ENCODE measurements at regions not wholly inside any gene's neighbourhood (a gene's known extent, or its start where the extent isn't known, plus 50 kb on each side); places are given as distances from the start of the nearest gene placed in this dataset.
"Not testable (repeated sequence)": the region's sequence is repeated elsewhere in the genome, so short reads cannot be mapped to it uniquely, and the experiment has no call there.

- H3K27me3 ChIP-seq (ENCODE audit: control insufficient read depth, insufficient read depth, low read length): no peaks in the 10 kb centered on the region
- no peak overlapping the region for H3K27ac ChIP-seq (ENCODE audit: low read depth, low read length)
- H3K4me1 ChIP-seq (ENCODE audit: control insufficient read depth, insufficient read depth, low read length): peaks cover 6% of the 10 kb centered on the region
- no peaks in the 10 kb centered on the region for H3K36me3 ChIP-seq (ENCODE audit: control insufficient read depth, insufficient read depth, low read length)
- H3K9ac ChIP-seq (ENCODE audit: low read length): no peak overlapping the region
- no peak overlapping the region for H3K4me3 ChIP-seq (ENCODE audit: low read length)
Measured at GRCh38 chr2:65919550-65920188, 487.3 kb upstream of the SPRED2 start.

GRCh38 chr2:65918760-65919187 lies 486.4 kb upstream of the SPRED2 start:
- H3K4me1 ChIP-seq (ENCODE audit: control insufficient read depth, insufficient read depth, low read length): peaks cover 6% of the 10 kb centered on the region

GRCh38 chr2:65917986-65918385 lies 485.6 kb upstream of the SPRED2 start:
- Histone ChIP-seq H3K27me3 (ENCODE audit: control insufficient read depth, insufficient read depth, low read length) (no peaks in the 10 kb centered on the region), H3K9ac (ENCODE audit: low read length) (no peak overlapping the region), H3K4me3 (ENCODE audit: low read length) (no peak overlapping the region), H3K27ac (ENCODE audit: low read depth, low read length) (no peak overlapping the region), H3K4me1 (ENCODE audit: control insufficient read depth, insufficient read depth, low read length) (peaks cover 6% of the 10 kb centered on the region), H3K36me3 (ENCODE audit: control insufficient read depth, insufficient read depth, low read length) (no peaks in the 10 kb centered on the region)

More at GRCh38 chr2:65918760-65919187, 486.4 kb upstream of the SPRED2 start:
- Histone ChIP-seq H3K36me3 (ENCODE audit: control insufficient read depth, insufficient read depth, low read length) (no peaks in the 10 kb centered on the region), H3K4me3 (ENCODE audit: low read length) (no peak overlapping the region), H3K27me3 (ENCODE audit: control insufficient read depth, insufficient read depth, low read length) (no peaks in the 10 kb centered on the region), H3K27ac (ENCODE audit: low read depth, low read length) (no peak overlapping the region), H3K9ac (ENCODE audit: low read length) (no peak overlapping the region)

- H3K4me3 ChIP-seq (ENCODE audit: low read length): no peak overlapping the region
- H3K27me3 ChIP-seq (ENCODE audit: control insufficient read depth, insufficient read depth, low read length): no peaks in the 10 kb centered on the region
- no peaks in the 10 kb centered on the region for H3K36me3 ChIP-seq (ENCODE audit: control insufficient read depth, insufficient read depth, low read length)
- peaks cover 6% of the 10 kb centered on the region for H3K4me1 ChIP-seq (ENCODE audit: control insufficient read depth, insufficient read depth, low read length)
- no peak overlapping the region for H3K9ac ChIP-seq (ENCODE audit: low read length)
- no peak overlapping the region for H3K27ac ChIP-seq (ENCODE audit: low read depth, low read length)
Measured at GRCh38 chr2:65916785-65917295, 484.4 kb upstream of the SPRED2 start.

- Histone ChIP-seq H3K4me3 (ENCODE audit: low read length) (no peak overlapping the region), H3K27me3 (ENCODE audit: control insufficient read depth, insufficient read depth, low read length) (no peaks in the 10 kb centered on the region), H3K36me3 (ENCODE audit: control insufficient read depth, insufficient read depth, low read length) (no peaks in the 10 kb centered on the region), H3K4me1 (ENCODE audit: control insufficient read depth, insufficient read depth, low read length) (peaks cover 6% of the 10 kb centered on the region), H3K27ac (ENCODE audit: low read depth, low read length) (no peak overlapping the region), H3K9ac (ENCODE audit: low read length) (no peak overlapping the region)
Measured at GRCh38 chr2:65916177-65916576, 483.8 kb upstream of the SPRED2 start.

- Histone ChIP-seq H3K27ac (ENCODE audit: low read depth, low read length) (no peak overlapping the region), H3K27me3 (ENCODE audit: control insufficient read depth, insufficient read depth, low read length) (no peaks in the 10 kb centered on the region), H3K4me1 (ENCODE audit: control insufficient read depth, insufficient read depth, low read length) (peaks cover 6% of the 10 kb centered on the region), H3K36me3 (ENCODE audit: control insufficient read depth, insufficient read depth, low read length) (no peaks in the 10 kb centered on the region), H3K4me3 (ENCODE audit: low read length) (no peak overlapping the region), H3K9ac (ENCODE audit: low read length) (no peak overlapping the region)
Measured at GRCh38 chr2:65915273-65915672, 482.9 kb upstream of the SPRED2 start.

GRCh38 chr2:65914244-65914786 lies 481.9 kb upstream of the SPRED2 start:
- Histone ChIP-seq H3K9ac (ENCODE audit: low read length) (no peak overlapping the region), H3K27ac (ENCODE audit: low read depth, low read length) (no peak overlapping the region), H3K36me3 (ENCODE audit: control insufficient read depth, insufficient read depth, low read length) (no peaks in the 10 kb centered on the region), H3K27me3 (ENCODE audit: control insufficient read depth, insufficient read depth, low read length) (no peaks in the 10 kb centered on the region), H3K4me3 (ENCODE audit: low read length) (no peak overlapping the region), H3K4me1 (ENCODE audit: control insufficient read depth, insufficient read depth, low read length) (peaks cover 6% of the 10 kb centered on the region)

GRCh38 chr2:65913813-65914212 lies 481.4 kb upstream of the SPRED2 start:
- Histone ChIP-seq H3K9ac (ENCODE audit: low read length) (no peak overlapping the region), H3K27ac (ENCODE audit: low read depth, low read length) (no peak overlapping the region), H3K27me3 (ENCODE audit: control insufficient read depth, insufficient read depth, low read length) (no peaks in the 10 kb centered on the region), H3K4me3 (ENCODE audit: low read length) (no peak overlapping the region), H3K4me1 (ENCODE audit: control insufficient read depth, insufficient read depth, low read length) (peaks cover 6% of the 10 kb centered on the region), H3K36me3 (ENCODE audit: control insufficient read depth, insufficient read depth, low read length) (no peaks in the 10 kb centered on the region)

- Histone ChIP-seq H3K27me3 (ENCODE audit: control insufficient read depth, insufficient read depth, low read length) (no peaks in the 10 kb centered on the region), H3K9ac (ENCODE audit: low read length) (no peak overlapping the region), H3K36me3 (ENCODE audit: control insufficient read depth, insufficient read depth, low read length) (no peaks in the 10 kb centered on the region), H3K27ac (ENCODE audit: low read depth, low read length) (no peak overlapping the region), H3K4me1 (ENCODE audit: control insufficient read depth, insufficient read depth, low read length) (peaks cover 5% of the 10 kb centered on the region), H3K4me3 (ENCODE audit: low read length) (no peak overlapping the region)
Measured at GRCh38 chr2:65901756-65902155, 469.4 kb upstream of the SPRED2 start.

- H3K27me3 ChIP-seq (ENCODE audit: control insufficient read depth, insufficient read depth, low read length): no peaks in the 10 kb centered on the region
- H3K4me3 ChIP-seq (ENCODE audit: low read length): no peak overlapping the region
- H3K9ac ChIP-seq (ENCODE audit: low read length): no peak overlapping the region
- no peak overlapping the region for H3K27ac ChIP-seq (ENCODE audit: low read depth, low read length)
- H3K4me1 ChIP-seq (ENCODE audit: control insufficient read depth, insufficient read depth, low read length): peaks cover under 1% of the 10 kb centered on the region
- no peaks in the 10 kb centered on the region for H3K36me3 ChIP-seq (ENCODE audit: control insufficient read depth, insufficient read depth, low read length)
Measured at GRCh38 chr2:65896446-65896845, 464.0 kb upstream of the SPRED2 start.

GRCh38 chr2:65890131-65890530 lies 457.7 kb upstream of the SPRED2 start:
- H3K27me3 ChIP-seq (ENCODE audit: control insufficient read depth, insufficient read depth, low read length); H3K27ac ChIP-seq (ENCODE audit: low read depth, low read length); H3K36me3 ChIP-seq (ENCODE audit: control insufficient read depth, insufficient read depth, low read length); H3K4me3 ChIP-seq (ENCODE audit: low read length); H3K9ac ChIP-seq (ENCODE audit: low read length); H3K4me1 ChIP-seq (ENCODE audit: control insufficient read depth, insufficient read depth, low read length): not testable (repeated sequence)

GRCh38 chr2:65885266-65885665 lies 452.9 kb upstream of the SPRED2 start:
- H3K9ac ChIP-seq (ENCODE audit: low read length): no peak overlapping the region
- no peak overlapping the region for H3K4me3 ChIP-seq (ENCODE audit: low read length)
- no peaks in the 10 kb centered on the region for H3K36me3 ChIP-seq (ENCODE audit: control insufficient read depth, insufficient read depth, low read length)
- no peaks in the 10 kb centered on the region for H3K27me3 ChIP-seq (ENCODE audit: control insufficient read depth, insufficient read depth, low read length)
- no peaks in the 10 kb centered on the region for H3K4me1 ChIP-seq (ENCODE audit: control insufficient read depth, insufficient read depth, low read length)
- H3K27ac ChIP-seq (ENCODE audit: low read depth, low read length): no peak overlapping the region

- H3K27me3 ChIP-seq (ENCODE audit: control insufficient read depth, insufficient read depth, low read length): no peaks in the 10 kb centered on the region
- no peak overlapping the region for H3K4me3 ChIP-seq (ENCODE audit: low read length)
- H3K9ac ChIP-seq (ENCODE audit: low read length): no peak overlapping the region
- no peaks in the 10 kb centered on the region for H3K36me3 ChIP-seq (ENCODE audit: control insufficient read depth, insufficient read depth, low read length)
- H3K4me1 ChIP-seq (ENCODE audit: control insufficient read depth, insufficient read depth, low read length): no peaks in the 10 kb centered on the region
- no peak overlapping the region for H3K27ac ChIP-seq (ENCODE audit: low read depth, low read length)
Measured at GRCh38 chr2:65881592-65881991, 449.2 kb upstream of the SPRED2 start.
